A673 (cell line): ENCODE measurements at regions not wholly inside any gene's neighbourhood (a gene's known extent, or its start where the extent isn't known, plus 50 kb on each side); places are given as distances from the start of the nearest gene placed in this dataset.

ENCODE experiments used
- CTCF ChIP-seq: fragments of 300-800, 200-600 bp; sonication (generic); conservative IDR thresholded peaks from 2 replicates; pipeline ENCODE4 v1.5.1; 2017; ENCODE audit warnings: low read depth, mild to moderate bottlenecking, antibody characterized with exemption, low read length, moderate library complexity, mixed read lengths
- EZH2 ChIP-seq: fragments of 200-600 bp; sonication (generic); IDR thresholded peaks from 2 replicates; pipeline ENCODE4 v1.6.1; 2017; ENCODE audit warnings: borderline replicate concordance, low read depth, mild to moderate bottlenecking, mixed read lengths, antibody characterized with exemption, low read length; ENCODE audit not compliant: poor library complexity, severe bottlenecking

DNA sequence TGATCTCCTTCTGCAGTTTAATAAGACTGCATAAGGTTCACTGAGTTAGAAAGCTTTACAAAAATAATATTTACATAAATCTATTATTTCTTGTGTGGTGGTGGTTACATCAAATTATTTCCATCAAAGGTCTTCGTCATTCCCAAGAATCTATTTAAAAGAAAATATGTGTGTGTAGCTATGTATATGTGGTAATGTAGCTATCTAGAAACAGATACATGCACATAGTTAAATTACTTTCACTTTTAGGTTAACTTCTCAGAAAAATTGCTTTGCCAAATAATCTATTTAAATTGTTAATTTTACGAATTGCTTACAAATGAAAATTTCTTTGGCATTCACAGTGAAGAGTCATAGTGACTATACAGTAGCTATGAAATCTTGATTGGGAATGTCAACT lies 633.2 kb downstream of the DMRTA1 start:
- TF ChIP-seq CTCF (no peak), EZH2 (no peak)
